ENCODE measurements at regions not wholly inside any gene's neighbourhood (a gene's known extent, or its start where the extent isn't known, plus 50 kb on each side); places are given as distances from the start of the nearest gene placed in this dataset.

DNA sequence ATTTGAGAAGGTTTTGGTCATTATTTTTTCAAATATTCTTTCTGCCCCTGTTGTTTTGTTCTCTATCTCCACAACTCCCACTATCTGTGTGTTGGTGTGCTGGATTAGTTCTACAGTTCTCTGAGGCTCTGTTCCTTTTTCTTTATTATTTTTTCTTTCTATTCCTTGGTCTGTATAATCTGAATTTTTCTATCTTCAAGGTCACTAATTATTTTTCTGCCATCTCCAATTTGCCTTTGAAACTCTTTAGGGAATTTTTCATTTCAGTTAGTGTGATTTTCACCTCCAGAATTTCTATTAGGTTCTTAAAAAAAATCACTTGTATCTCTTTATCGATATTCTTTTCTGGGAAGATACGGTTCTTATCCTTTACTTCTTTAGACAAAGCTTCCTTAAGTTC is 82.1 kb upstream of the GGTLC1 start:
- TF ChIP-seq NFIC (IDR thresholded peaks at IDR 0.05), result no peak
- no peak for TF ChIP-seq TAF1 (IDR thresholded peaks at IDR 0.05; ENCODE audit: low read depth)
- no peak for TF ChIP-seq CREB1 (IDR thresholded peaks at IDR 0.05; ENCODE audit: low read depth)
- TF ChIP-seq TCF12 (IDR thresholded peaks at IDR 0.05; ENCODE audit: low read depth), result no peak
- TF ChIP-seq, protein P1, sequence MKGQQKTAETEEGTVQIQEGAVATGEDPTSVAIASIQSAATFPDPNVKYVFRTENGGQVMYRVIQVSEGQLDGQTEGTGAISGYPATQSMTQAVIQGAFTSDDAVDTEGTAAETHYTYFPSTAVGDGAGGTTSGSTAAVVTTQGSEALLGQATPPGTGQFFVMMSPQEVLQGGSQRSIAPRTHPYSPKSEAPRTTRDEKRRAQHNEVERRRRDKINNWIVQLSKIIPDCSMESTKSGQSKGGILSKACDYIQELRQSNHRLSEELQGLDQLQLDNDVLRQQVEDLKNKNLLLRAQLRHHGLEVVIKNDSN (IDR thresholded peaks at IDR 0.05), result no peak
- TF ChIP-seq TEAD4 (IDR thresholded peaks at IDR 0.05), result no peak
- no peak for TF ChIP-seq FOXM1 (IDR thresholded peaks at IDR 0.05; ENCODE audit: borderline replicate concordance, low read depth)

DNA sequence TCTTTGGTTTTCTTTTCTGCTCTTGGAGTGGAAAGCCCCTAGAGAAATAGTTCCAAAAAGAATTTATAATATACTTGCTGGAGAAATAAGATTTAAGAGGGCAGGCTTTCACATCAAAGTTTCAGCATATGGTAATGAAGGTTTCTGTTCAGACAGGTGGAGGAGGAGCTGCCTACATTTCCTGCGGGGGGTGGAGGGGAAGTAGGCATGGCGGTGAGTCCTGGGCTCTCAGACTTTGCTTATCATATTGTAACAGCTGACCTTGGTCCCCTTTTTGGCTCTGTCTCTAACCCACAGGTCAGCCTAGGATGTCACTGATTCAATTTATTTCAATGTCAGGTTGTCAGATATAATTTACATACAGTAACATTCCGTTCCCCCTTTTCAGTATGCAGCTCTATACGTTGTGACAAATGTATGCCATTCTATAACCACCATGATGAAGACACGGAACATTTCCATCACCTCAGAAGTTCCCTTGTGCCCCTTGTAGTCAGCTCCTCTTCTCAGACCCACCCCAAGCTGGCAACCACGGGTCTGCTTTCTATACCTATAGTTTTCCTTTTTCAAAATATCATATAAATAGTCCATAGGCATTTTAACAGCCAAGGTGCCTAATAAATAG is 77.6 kb upstream of the GGTLC1 start:
- no peak for TF ChIP-seq TCF12 (IDR thresholded peaks at IDR 0.05; ENCODE audit: low read depth)
- TF ChIP-seq CEBPB (IDR thresholded peaks at IDR 0.05), result no peak
- TF ChIP-seq NFIC (IDR thresholded peaks at IDR 0.05), result no peak
- TF ChIP-seq ZBTB7A (IDR thresholded peaks at IDR 0.05; ENCODE audit: low read depth), result no peak
- TF ChIP-seq, protein P2, sequence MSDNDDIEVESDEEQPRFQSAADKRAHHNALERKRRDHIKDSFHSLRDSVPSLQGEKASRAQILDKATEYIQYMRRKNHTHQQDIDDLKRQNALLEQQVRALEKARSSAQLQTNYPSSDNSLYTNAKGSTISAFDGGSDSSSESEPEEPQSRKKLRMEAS (IDR thresholded peaks at IDR 0.05), result no peak
- no peak for TF ChIP-seq TAF1 (IDR thresholded peaks at IDR 0.05; ENCODE audit: low read depth)
- no peak for TF ChIP-seq TEAD4 (IDR thresholded peaks at IDR 0.05)
- TF ChIP-seq, protein P1 (IDR thresholded peaks at IDR 0.05), result no peak
- TF ChIP-seq RAD21 (IDR thresholded peaks at IDR 0.05; ENCODE audit: low read depth), result no peak
- TF ChIP-seq YY1 (IDR thresholded peaks at IDR 0.05; ENCODE audit: low read depth), result no peak
- TF ChIP-seq, protein P3, sequence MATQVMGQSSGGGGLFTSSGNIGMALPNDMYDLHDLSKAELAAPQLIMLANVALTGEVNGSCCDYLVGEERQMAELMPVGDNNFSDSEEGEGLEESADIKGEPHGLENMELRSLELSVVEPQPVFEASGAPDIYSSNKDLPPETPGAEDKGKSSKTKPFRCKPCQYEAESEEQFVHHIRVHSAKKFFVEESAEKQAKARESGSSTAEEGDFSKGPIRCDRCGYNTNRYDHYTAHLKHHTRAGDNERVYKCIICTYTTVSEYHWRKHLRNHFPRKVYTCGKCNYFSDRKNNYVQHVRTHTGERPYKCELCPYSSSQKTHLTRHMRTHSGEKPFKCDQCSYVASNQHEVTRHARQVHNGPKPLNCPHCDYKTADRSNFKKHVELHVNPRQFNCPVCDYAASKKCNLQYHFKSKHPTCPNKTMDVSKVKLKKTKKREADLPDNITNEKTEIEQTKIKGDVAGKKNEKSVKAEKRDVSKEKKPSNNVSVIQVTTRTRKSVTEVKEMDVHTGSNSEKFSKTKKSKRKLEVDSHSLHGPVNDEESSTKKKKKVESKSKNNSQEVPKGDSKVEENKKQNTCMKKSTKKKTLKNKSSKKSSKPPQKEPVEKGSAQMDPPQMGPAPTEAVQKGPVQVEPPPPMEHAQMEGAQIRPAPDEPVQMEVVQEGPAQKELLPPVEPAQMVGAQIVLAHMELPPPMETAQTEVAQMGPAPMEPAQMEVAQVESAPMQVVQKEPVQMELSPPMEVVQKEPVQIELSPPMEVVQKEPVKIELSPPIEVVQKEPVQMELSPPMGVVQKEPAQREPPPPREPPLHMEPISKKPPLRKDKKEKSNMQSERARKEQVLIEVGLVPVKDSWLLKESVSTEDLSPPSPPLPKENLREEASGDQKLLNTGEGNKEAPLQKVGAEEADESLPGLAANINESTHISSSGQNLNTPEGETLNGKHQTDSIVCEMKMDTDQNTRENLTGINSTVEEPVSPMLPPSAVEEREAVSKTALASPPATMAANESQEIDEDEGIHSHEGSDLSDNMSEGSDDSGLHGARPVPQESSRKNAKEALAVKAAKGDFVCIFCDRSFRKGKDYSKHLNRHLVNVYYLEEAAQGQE (IDR thresholded peaks at IDR 0.05; ENCODE audit: low read depth), result no peak
- no peak for TF ChIP-seq EP300 (IDR thresholded peaks at IDR 0.05; ENCODE audit: borderline replicate concordance)

DNA sequence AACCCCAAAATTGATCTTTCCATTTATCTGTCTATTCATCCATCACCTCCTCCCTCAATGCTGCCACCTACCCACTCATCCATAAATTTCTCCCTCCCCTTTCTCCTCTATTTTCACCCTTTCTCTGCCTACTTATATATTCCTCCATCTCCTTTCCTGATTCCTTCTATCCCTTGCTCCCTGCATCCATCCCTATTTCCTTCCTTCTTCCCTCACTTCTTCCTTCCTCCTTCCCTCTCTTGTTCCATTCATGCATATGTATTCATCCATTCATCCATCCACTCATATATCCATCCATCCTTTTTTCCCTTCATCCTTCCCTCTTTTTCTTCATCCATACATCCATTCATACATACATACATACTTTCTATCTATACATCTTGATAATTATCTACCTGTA is 76.3 kb upstream of the GGTLC1 start:
- TF ChIP-seq, protein P1 (IDR thresholded peaks at IDR 0.05), result no peak
- TF ChIP-seq ZBTB7A (IDR thresholded peaks at IDR 0.05; ENCODE audit: low read depth), result no peak
- no peak for TF ChIP-seq EGR1 (IDR thresholded peaks at IDR 0.05)
- TF ChIP-seq CREB1 (IDR thresholded peaks at IDR 0.05; ENCODE audit: low read depth), result no peak
- TF ChIP-seq FOXM1 (IDR thresholded peaks at IDR 0.05; ENCODE audit: borderline replicate concordance, low read depth), result no peak
- TF ChIP-seq EP300 (IDR thresholded peaks at IDR 0.05; ENCODE audit: borderline replicate concordance), result no peak

DNA sequence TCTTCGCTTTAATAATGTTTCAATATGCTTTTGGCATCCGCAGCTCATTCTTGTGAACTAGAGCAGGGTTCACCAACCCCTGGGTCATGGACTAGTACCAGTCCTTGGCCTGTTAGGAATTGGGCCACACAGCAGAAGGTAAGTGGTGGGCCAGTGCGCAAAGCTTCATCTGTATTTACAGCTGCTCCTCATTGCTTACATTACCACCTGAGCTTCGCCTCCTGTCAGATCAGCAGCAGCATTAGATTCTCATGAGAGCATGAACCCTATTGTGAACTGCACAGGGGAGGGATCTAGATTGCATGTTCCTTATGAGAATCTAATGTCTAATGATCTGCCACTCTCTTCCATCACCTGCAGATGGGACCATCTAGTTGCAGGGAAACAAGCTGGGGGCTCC is 75.5 kb upstream of the GGTLC1 start:
- TF ChIP-seq ZBTB7A (IDR thresholded peaks at IDR 0.05; ENCODE audit: low read depth) (no peak), EP300 (IDR thresholded peaks at IDR 0.05; ENCODE audit: borderline replicate concordance) (no peak), RAD21 (IDR thresholded peaks at IDR 0.05; ENCODE audit: low read depth) (no peak), CREB1 (IDR thresholded peaks at IDR 0.05; ENCODE audit: low read depth) (no peak), TCF12 (IDR thresholded peaks at IDR 0.05; ENCODE audit: low read depth) (no peak)
- TF ChIP-seq, protein P3 (IDR thresholded peaks at IDR 0.05; ENCODE audit: low read depth), result no peak

DNA sequence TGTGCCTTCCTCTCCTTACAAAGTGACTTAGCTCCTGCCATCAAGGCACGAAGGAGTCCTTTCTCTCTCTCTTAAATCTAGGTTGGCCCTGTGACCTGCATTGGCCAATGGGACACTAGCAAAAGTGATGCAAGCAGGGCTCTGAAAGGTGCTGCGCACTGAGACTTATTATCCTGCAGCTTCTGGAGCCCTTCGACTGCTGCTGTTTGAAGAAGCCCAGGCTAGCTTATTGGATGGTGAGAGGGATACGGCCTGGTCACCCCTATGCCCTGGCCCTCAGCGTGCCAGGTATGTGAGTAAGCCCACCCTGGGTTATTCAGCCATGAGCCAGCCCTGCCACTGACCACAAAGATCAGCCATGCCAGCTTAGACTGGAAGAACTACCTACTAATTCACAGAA is 74.5 kb upstream of the GGTLC1 start:
- TF ChIP-seq, protein P2 (IDR thresholded peaks at IDR 0.05), result no peak
- TF ChIP-seq CREB1 (IDR thresholded peaks at IDR 0.05; ENCODE audit: low read depth) (no peak), EP300 (IDR thresholded peaks at IDR 0.05; ENCODE audit: borderline replicate concordance) (no peak), TAF1 (IDR thresholded peaks at IDR 0.05; ENCODE audit: low read depth) (no peak), RAD21 (IDR thresholded peaks at IDR 0.05; ENCODE audit: low read depth) (no peak)

DNA sequence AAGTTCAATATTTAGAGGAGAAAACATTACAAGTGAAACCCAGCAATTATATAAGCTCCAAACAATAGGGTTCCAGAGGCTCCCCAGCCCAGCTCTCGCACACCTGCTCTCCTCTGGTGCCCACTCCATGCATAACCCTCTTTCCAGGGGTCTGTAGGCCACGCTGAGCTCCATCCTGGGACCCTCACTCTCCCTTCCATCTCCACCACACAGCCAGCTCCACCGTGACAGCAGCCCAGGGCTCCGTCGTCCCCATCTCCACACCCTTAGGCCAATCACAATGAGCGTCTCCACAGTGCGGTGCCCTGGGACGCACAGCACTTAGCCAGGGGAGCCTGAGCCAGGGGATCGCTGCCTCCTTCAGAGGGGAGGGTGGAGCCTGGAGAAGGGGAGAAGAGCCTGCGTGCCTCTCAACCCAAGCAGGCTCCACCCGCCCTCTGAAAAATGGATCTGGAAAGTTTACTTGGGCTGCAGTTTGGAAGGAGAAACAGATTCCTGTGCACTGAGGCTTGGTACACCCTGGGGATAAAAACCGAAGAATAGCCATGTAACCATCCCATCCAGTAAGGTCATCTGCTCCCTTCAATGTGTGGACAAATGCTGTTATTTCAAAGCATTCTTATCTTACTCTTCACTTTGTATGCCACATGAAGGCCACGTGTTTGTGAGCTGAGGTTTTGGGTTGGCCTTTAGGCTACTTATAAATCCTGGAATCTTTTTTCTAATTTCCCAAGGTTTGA is 72.4 kb upstream of the GGTLC1 start:
- TF ChIP-seq YY1 (IDR thresholded peaks at IDR 0.05; ENCODE audit: low read depth), result no peak
- no peak for TF ChIP-seq FOXM1 (IDR thresholded peaks at IDR 0.05; ENCODE audit: borderline replicate concordance, low read depth)
- no peak for TF ChIP-seq ZBTB7A (IDR thresholded peaks at IDR 0.05; ENCODE audit: low read depth)
- TF ChIP-seq TEAD4 (IDR thresholded peaks at IDR 0.05), result no peak
- no peak for TF ChIP-seq TCF12 (IDR thresholded peaks at IDR 0.05; ENCODE audit: low read depth)
- TF ChIP-seq CEBPB (IDR thresholded peaks at IDR 0.05), result no peak
- no peak for TF ChIP-seq RAD21 (IDR thresholded peaks at IDR 0.05; ENCODE audit: low read depth)
- no peak for TF ChIP-seq CREB1 (IDR thresholded peaks at IDR 0.05; ENCODE audit: low read depth)
- TF ChIP-seq, protein P1 (IDR thresholded peaks at IDR 0.05), result no peak
- TF ChIP-seq, protein P2 (IDR thresholded peaks at IDR 0.05), result no peak
- TF ChIP-seq TAF1 (IDR thresholded peaks at IDR 0.05; ENCODE audit: low read depth), result no peak
- no peak for TF ChIP-seq EP300 (IDR thresholded peaks at IDR 0.05; ENCODE audit: borderline replicate concordance)
- TF ChIP-seq, protein P3 (IDR thresholded peaks at IDR 0.05; ENCODE audit: low read depth), result no peak
- no peak for TF ChIP-seq NFIC (IDR thresholded peaks at IDR 0.05)
- TF ChIP-seq EGR1 (IDR thresholded peaks at IDR 0.05), result no peak

All from Ishikawa (cell line).